GM12872 (cell line): ENCODE measurements at regions not wholly inside any gene's neighbourhood (a gene's known extent, or its start where the extent isn't known, plus 50 kb on each side); places are given as distances from the start of the nearest gene placed in this dataset.

Source experiments
- CTCF ChIP-seq: IDR thresholded peaks from 3 replicates; pipeline ENCODE4 v1.5.1; 2011; ENCODE audit warnings: low read depth, mild to moderate bottlenecking, low read length, moderate library complexity; ENCODE audit not compliant: insufficient read depth

GRCh38 chr14:82094829-82095345 lies 561.2 kb upstream of the SEL1L start:
- no peak for TF ChIP-seq CTCF

- no peak for TF ChIP-seq CTCF
Observed at GRCh38 chr14:82104013-82104412, 570.4 kb upstream of the SEL1L start.

GRCh38 chr14:82112210-82112839 lies 578.7 kb upstream of the SEL1L start:
- no peak for TF ChIP-seq CTCF

GRCh38 chr14:82113007-82113406 lies 579.4 kb upstream of the SEL1L start:
- no peak for TF ChIP-seq CTCF

GRCh38 chr14:82113710-82114109 lies 580.1 kb upstream of the SEL1L start:
- TF ChIP-seq CTCF, result no peak

GRCh38 chr14:82116721-82117120 lies 583.1 kb upstream of the SEL1L start:
- no peak for TF ChIP-seq CTCF

GRCh38 chr14:82122655-82123054 lies 589.0 kb upstream of the SEL1L start:
- TF ChIP-seq CTCF, result no peak

- no peak for TF ChIP-seq CTCF
Observed at GRCh38 chr14:82124511-82124910, 590.9 kb upstream of the SEL1L start.
